LNCaP clone FGC (cell line): ENCODE measurements at regions not wholly inside any gene's neighbourhood (a gene's known extent, or its start where the extent isn't known, plus 50 kb on each side); places are given as distances from the start of the nearest gene placed in this dataset.

ENCODE experiments used
- DNase-seq: peaks from one replicate; pipeline ENCODE4 v3.0.0-alpha.2; 2011; ENCODE audit warnings: low read depth
- H3K4me3 ChIP-seq: 2 replicates; pipeline ENCODE4 v1.5.1; 2011; ENCODE audit warnings: mild to moderate bottlenecking, low read depth, low read length, control low read depth
- TF ChIP-seq, protein P1 (sequence below): IDR thresholded peaks from 2 replicates; pipeline ENCODE4 v1.5.1; 2012; ENCODE audit warnings: mild to moderate bottlenecking; ENCODE audit not compliant: control insufficient read depth, insufficient read depth; ENCODE audit errors: extremely low read depth

GRCh38 chr6:82712826-82713225 lies 349.2 kb downstream of the TPBG start:
- TF ChIP-seq, protein P1, sequence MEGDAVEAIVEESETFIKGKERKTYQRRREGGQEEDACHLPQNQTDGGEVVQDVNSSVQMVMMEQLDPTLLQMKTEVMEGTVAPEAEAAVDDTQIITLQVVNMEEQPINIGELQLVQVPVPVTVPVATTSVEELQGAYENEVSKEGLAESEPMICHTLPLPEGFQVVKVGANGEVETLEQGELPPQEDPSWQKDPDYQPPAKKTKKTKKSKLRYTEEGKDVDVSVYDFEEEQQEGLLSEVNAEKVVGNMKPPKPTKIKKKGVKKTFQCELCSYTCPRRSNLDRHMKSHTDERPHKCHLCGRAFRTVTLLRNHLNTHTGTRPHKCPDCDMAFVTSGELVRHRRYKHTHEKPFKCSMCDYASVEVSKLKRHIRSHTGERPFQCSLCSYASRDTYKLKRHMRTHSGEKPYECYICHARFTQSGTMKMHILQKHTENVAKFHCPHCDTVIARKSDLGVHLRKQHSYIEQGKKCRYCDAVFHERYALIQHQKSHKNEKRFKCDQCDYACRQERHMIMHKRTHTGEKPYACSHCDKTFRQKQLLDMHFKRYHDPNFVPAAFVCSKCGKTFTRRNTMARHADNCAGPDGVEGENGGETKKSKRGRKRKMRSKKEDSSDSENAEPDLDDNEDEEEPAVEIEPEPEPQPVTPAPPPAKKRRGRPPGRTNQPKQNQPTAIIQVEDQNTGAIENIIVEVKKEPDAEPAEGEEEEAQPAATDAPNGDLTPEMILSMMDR = peak; percentile 23; the same call in 1 of the 2 replicates
- no peak overlapping the region for H3K4me3 ChIP-seq
- no peak for DNase-seq

- TF ChIP-seq, protein P1 = no peak
- no peak for DNase-seq
- H3K4me3 ChIP-seq = no peak overlapping the region
These were observed 344.6 kb downstream of the UBE3D start for GRCh38 chr6:82720992-82721391.

DNA sequence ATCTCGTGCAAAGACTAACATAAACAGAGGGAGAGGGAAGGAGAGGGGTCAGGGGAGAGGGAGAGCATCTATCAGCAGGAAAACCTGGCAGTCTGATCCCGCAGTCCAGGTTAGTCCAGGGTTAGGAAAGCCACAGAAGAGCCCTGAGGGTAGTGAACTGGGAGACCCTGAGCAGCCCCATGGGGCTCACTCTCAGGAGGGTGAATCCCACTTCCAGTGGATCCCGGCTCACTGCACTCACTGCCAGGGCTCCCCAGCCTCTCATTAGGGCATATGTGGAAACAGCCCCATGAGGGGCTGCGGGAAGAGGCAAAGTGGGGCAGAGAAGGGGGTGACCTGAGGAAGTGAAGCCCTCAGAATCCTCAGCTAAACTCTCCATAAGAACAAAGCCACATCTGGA lies 329.9 kb downstream of the UBE3D start:
- H3K4me3 ChIP-seq = no peak overlapping the region
- TF ChIP-seq, protein P1 = no peak
- DNase-seq = no peak

- no peak overlapping the region for H3K4me3 ChIP-seq
- TF ChIP-seq, protein P1 = no peak
- DNase-seq = no peak
These were observed 327.7 kb downstream of the UBE3D start for GRCh38 chr6:82737965-82738364.

DNA sequence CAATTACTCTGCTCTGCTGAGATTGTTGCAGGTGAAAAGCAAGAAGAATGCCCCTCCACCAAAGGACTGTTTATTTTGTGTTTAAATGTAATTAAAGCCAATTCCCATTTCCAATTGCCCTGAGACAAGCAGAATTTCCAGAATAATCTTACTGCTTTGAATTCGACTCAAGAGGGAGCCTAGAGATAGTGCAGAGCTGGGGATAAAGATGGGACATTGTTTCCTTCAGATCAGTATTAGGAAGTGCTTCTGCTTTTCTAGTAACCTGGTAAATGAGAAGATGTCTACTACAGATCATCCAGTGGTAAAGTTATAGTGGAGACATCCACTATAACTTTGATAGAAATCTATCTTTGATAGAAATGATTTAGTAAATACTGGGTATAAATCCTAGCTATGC lies 326.9 kb downstream of the UBE3D start:
- no peak overlapping the region for H3K4me3 ChIP-seq
- TF ChIP-seq, protein P1 = 0 out of 2 replicates have a peak, but pooled peaks have one; percentile 7
- DNase-seq = no peak

DNA sequence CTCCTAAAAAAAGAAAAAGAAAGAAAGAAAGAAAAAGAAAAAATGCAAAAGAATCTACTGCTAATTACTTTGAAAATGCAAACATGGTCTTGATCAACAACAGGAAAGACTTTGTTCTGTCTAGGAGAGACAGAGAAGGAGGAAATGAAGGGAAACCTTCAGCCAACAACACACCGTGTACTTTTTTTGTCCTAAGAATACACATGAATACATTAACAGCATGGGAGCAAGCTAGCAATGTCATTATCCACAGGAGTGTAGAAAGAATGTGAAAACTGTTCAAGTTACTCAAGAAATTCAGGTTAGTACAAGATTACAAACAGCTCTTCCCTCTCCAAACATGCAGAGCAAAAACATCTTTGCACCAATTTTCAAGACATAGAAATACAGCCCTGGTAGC lies 326.3 kb downstream of the UBE3D start:
- TF ChIP-seq, protein P1 = no peak
- no peak for DNase-seq
- no peak overlapping the region for H3K4me3 ChIP-seq

DNA sequence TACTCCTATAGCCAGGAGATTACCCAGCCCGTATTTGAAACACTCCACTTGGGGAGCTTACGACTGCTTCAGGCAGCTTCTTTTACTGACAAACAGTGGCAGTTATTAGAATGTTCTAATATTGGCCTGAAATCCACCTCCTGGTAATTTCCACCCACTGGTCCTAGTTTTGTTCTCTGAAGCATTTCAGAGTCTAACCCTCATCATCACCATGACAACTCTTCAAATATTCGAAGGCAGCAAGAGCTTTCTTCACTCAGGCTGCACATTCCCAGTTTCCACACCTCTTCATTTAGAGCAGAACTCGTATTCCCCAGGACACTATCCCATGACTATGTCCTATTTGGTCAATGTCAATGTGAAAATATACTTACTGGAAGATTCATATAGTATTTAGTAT lies 325.6 kb downstream of the UBE3D start:
- H3K4me3 ChIP-seq = no peak overlapping the region
- no peak for DNase-seq
- TF ChIP-seq, protein P1 = no peak
